Right kidney (tissue), 1 donor: ENCODE measurements at regions not wholly inside any gene's neighbourhood (a gene's known extent, or its start where the extent isn't known, plus 50 kb on each side); places are given as distances from the start of the nearest gene placed in this dataset.
"Not testable (repeated sequence)": the region's sequence is repeated elsewhere in the genome, so short reads cannot be mapped to it uniquely, and the experiment has no call there.

Source experiments
- DNase-seq: peaks from one replicate; pipeline ENCODE4 v3.0.0-alpha.2; 2016

DNA sequence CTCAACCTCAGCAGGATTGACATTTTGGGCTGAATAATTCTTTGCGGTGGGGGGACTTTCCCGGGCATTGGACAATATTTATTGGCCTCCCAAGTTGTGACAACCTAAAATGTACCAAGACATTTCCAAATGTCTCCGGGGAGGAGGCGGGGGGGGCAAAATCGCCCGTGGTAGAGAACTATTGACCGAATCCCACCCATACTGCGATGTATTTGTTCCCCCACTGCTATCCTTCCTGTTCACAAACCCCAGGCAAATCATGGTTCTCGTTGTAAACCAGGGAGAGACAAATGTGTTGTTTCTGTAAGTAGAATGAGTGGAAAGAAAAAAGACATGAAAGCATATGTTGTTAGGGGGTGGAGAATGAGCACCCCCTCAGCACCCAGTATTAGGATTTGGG, 141.9 kb downstream of the PSAT1 start:
- DNase-seq: no peak

DNA sequence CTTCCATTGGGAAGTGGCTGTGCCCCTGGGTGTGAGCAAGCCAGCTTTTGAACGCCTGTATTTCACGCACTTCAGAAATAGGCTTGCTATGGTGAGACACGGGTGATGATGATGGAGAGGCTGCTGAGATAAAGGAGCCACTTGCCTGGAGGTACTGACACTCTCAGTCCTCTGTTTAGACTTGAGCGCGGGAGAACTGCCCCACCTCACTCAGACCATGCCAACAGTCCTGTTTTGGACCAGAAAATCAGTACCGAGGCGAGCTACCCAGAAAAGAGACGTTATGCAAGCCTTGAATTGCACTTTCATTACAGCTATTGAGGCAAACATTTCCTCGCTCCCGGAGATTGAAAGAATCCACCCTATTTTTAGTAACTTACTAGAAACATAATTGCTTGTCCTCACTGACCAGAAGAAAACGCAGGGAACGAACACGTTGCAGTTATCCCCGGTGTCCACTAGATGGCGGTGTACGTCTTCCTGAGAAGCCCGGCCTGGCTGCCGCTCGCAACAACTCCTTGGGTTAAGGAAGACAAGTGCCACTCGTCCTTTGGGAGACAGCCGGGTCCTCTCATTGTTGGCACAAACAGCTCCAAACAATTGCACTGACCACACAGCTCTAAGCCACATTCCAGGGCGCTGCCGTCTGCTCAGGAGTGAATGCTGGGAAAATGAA, 142.4 kb downstream of the PSAT1 start:
- DNase-seq: peak; percentile 74

DNA sequence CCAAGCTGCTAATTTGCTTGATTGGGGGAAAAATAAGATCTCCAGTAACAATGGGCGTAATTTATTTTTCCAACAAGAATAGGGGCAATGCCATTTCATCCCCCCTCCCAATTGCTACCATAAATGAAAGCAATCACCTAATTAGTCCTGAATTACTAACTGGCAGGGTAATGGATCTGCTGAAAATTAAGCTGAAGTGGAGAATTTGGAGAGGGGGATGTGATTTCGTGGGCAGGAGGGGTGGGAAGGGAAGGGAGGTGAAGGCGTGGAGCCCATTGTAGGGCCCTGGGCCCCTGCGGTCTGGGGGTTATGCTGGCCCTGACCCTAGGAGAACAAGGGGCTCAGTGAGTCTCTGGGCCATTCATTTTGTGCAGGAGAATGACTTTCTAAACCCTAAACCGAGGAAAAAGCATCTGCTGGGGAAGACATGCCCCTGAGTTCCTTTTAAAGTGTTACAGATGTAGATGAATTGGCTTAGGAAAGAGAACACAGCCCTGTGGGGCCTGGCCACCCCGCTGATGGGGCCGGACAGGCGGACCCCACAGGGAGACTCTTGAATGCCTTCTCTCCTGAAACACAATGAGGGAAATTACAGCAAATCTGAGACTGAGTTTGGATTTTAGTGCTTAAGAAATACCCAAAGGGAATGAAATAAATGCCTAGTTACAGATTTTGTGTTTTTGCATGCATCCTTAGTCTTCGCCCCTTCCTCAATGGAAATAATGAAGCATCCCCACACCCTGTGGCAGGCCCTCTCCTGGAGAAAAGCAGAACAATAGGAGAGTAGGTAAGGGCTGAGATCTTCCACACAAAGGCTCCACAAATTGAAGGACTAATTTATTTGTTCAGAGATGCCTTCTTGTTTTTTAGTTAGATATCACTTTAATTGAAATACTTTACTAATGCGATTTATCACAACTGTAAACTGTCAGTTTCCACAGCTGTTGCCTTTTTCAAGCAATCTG, 143.2 kb downstream of the PSAT1 start:
- DNase-seq: no peak

DNA sequence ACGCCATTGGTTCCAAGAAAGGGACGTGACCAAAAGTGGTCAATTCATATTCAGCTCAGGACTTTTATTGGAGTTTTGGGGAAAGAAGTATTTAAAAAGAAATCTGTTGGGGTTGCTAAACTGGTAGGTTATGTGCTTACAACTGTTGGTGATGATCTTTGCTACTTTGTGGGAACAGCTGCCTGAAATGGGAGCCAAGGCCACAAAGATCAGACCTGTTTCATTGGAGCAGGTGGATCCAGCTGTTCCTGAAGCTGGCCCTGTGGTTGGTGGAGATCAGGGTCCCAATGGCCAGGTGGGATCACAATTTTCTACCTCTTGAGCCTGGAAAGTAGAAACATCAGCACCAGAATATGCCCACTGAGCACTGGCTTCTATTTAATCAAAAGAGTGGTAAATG, 144.5 kb downstream of the PSAT1 start:
- DNase-seq: no peak

DNA sequence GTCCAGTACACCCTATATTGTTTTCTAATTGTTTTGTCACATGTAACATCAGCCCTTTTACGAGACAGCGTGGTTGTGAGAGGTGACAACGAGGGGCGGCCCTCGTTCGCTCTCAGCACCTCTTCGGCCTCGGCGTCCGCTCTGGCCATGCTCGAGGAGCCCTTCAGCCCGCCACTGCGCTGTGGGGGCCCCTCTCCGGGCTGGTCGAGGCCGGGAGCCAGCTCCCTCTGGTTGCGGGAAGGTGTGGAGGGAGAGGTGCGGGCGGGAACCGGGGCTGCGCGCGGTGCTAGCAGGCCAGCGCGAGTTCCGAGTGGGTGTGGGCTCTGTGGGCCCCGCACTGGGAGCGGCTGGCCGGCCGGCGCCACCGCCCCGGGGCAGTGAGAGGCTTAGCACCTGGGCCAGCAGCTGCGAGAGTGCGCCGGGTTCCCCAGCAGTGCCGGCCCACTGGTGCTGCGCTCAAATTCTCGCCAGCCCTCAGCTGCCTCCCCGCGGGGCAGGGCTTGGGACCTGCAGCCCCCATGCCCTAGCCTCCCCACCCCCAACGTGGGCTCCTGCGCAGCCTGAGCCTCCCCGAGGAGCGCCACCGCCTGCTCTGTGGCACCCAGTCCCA, 145.0 kb downstream of the PSAT1 start:
- no peak for DNase-seq

DNA sequence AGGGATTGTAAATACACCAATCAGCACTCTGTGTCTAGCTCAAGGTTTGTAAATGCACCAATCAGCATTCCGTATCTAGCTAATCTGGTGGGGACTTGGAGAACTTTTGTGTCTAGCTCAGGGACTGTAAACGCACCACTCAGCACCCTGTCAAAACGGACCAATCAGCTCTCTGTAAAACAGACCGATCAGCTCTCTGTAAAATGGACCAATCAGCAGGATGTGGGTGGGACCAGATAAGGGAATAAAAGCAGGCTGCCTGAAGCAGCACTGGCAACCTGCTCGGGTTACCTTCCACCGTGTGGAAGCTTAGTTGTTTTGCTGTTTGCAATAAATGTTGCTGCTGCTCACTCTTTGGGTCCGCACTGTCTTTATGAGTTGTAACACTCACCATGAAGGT, 145.7 kb downstream of the PSAT1 start:
- DNase-seq: not testable (repeated sequence)

DNA sequence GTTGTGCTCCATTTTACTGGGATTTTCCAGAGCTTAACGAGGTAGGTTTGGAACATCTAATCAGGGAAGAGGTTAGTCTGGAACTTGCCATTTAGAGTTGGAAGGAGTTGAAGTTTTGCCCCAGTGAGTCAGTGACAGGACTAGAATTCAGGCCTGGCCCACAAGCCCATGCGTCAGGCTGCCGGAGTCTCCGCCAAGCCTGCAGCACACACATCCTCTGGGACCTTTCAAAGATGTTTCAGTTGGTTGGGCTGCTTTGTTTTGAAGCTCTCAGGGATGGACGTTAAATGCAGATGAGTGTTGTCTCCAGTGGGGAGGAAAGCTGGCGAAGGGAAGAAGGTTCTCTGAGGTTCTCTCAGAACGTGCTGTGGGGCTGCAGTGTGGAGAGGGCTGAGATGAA, 147.0 kb downstream of the PSAT1 start:
- DNase-seq: no peak

DNA sequence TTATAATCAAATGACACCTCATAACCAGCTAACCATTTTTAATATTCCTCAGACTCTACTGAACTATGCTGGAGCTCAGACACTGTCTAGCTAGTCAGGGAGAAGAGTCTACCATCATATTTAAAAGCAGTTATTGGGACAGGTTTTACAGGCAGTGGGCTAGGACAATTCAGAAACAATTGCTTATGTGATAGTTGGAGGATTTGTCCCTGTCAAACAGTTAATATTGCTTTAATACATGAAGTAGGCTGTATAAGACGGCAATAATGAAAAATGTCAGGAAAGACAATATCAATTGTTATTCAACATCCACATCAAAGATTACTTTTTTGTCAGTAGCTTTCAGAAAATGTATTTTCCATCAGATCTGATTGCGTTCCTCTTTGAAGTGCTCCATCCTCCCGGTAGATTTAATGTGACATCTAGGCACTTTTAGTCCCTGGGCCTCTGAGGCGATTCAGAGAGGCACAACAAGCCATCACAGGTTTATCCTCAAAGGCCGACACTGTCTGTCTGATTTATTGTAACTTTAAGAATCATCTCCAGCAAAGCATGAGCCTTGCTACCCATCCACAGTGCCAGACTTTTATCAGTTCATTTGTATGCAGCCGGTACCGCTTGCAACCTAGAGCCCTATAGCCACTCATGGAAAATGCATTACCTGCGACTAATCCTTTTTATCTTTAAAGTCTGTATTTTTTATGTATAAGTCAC, 152.2 kb downstream of the PSAT1 start:
- no peak for DNase-seq

DNA sequence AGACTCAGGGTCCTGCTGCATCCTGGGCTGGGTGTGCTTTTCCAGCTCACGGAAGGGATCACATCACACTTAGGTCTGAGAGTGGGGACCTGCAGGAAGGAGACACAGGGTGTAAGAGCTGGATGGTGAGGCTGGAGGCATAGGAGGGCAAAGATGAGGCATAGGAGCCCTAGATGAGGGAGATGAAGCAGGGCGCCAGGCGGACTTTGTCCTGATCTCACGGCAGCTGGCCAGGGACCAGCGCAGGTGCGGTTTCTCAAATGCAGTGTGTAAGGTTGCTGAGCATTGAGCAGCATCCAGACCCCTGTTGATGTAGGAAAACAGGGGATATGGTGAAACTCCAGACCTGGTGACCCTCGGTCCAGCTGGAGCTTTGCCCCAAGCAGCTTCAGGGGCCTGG, 156.5 kb downstream of the PSAT1 start:
- DNase-seq: no peak

DNA sequence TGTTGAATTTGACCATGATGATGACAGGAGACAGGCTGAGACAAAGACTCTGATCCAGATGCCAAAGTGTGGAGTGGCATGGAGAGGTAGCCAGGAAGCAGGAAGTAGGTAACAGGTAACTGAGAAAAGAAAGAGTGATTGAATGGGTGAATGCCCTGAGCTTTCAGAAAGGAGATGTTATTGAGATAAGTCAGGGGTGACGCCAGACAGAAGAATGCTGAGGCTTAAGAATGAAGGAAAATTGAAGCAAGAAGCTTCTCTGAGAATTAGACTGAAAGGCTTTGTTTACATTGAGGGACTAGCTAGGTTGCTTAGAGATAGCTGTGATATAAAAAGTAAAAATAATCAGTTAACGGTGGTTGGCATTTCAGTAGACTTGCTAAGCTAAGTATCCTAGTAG, 165.7 kb downstream of the PSAT1 start:
- DNase-seq: no peak

DNA sequence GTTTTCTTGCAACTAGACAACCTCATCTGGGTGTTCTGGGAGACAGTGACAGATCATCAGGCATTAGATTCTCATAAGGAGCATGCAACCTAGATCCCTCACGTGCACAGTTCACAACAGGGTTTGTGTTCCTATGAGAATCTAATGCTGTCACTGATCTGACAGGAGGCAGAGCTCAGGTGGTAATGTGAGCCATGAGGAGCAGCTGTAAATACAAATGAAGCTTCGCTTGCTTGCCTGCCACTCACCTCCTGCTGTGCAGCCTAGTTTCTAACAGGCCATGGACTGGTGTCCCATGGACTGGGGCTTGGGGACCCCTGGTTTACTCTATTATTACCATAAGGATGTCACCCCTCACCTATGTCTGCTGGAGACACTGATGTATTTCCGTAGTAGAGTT, 166.8 kb downstream of the PSAT1 start:
- no peak for DNase-seq

DNA sequence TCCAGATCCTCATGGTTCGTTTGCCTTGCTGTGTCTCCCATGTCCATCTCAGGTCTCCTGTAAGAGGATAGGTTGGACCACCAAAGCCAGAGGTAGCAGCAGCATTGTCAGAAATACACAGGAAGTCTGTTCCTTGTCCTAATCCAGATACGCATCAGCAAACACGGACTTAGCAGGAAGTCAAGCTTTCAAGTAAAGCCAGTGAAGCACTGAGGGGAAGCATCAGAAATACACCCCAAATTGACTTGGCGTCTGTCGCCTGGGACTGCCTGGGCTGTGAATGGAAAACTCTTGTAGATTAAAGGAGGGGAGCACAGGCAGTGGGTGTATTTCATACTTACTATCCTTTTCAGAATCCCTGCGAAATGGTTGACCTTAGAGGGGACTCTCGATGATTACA, 171.3 kb downstream of the PSAT1 start:
- no peak for DNase-seq

DNA sequence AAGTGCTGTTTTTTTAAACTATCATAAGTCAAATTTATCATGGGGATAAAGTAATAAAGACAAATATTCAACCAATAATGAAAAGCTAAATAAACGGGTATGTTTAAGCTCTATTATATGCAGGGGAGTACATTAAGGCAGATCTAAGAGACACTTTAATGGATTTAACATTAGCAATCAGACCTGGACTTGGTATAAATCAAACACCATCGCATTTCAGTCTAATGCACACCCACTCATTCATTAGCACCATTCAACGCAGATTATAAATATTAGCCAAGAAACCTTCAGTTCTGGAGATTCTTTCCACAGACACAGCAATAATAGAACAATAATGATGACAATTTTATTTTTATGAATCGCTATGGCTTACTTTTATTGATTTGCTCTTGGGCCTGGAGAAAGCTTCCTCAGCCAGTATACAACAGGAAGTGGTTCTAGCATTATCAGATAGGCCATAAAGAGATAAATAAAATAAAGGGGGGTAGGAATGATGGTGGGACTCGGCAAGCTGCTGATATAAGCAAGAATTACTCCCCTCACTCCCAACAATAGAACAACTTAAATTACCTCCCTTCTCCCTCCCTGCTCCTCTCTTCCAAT, 172.2 kb downstream of the PSAT1 start:
- no peak for DNase-seq

DNA sequence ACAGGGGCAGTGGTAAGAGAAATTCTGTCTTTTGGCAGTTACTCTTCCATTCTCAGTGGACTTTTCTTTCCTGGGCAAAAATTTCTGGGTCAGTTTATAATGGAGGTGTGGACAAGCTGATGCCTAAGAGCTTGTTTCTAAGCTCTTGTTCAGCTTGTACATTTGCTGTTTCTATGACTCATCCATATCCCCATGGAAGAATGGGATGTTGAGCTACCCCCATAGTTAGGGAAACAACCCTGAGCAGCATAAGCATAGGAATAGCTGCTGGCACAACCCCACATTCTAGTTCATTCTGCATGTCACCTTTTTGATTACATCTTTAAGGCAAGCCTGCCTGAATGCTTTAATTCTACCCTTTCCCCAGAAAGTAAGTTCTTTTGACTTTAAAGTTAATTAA, 173.3 kb downstream of the PSAT1 start:
- DNase-seq: no peak

DNA sequence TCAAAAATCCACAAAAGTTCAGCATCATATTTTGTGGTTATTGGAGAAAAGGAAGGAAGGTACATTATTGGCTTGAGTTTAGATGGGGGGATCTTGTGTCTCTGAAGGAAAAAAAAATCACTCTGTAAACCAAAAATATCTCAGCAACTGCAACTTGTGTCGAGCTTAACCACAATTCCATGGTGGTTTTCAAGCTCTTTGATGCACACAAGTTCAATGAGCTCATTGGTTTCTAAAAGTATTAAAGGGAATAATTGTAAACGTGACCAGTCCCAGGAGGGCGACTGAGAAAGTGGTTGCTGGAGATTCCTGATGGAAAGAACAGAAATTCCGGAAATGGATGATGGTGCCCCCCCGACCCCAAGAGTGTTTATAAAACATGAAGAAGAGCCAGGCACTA, 173.8 kb downstream of the PSAT1 start:
- DNase-seq: no peak

DNA sequence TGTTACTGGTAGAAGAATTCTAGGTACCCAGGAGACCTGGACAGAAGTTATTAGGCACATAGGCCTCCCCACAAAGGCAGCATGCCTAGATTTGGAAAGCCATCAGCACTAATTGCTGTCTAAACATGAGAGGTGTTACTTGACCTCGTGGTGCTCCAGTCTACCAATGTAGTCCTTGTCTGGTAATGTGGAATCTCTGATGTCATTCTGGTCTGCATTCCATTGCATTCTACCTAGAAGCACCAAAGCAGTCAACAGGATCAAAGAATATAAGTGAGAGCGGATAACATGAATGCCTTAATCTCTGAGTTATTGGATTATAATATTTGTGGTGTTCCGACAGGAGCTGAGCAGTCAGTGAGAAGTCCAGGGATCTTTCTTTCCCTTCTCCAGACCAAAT, 175.2 kb downstream of the PSAT1 start:
- no peak for DNase-seq

DNA sequence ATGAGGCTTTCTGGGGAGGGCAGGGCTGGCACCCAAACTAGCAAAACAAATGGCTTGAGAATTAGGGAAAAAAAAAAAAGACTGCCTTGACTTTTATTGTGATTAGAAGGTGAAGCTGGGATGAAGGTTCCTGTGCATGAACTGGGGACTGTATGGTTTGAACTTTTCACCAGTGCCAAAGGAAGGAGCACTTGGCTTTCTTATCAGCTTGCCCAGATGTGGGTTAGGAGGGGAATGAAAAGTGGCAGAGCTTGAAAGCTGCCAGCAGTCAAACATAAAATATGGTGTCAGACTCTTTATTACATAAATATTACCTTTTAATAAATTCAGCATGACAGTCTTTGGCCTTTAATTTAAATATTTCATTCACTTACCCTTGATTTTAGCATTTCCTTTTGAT, 182.5 kb downstream of the PSAT1 start:
- DNase-seq: no peak

DNA sequence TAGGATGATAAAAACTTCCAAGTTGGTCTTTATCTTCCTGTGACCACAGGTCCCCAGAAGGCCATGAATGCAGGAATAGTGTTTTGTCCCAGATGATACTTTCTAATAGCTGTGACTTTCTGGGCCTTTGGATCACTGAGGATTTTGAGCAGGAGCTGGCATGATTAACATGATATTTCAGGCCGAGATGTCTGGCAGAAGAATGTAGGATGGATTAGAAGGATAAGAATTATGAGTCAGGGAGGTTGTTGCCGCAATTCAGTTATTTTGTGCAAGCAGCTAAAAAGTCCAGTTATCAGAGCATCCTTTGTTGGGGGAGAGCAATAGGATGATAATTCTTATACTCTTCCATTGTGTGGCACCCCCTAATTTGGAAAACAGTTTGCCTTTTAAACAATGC, 189.7 kb downstream of the PSAT1 start:
- no peak for DNase-seq

DNA sequence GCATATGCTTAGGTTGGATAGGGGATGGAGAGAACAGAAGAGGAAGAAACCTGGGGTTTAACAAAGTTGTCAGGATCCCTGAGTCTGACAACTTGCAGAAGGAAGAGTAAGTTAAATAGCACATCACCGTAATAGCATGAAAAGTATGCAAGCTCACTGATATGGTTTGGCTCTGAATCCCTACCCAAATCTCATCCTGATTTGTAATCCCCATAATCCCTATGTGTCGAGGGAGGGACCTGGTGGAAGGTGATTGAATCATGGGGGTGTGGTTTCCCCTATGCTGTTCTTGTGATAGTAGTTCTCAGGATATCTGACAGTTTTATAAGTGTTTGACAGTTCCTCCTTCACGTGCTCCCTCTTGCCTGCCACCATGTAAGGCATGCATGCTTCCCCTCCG, 193.3 kb downstream of the PSAT1 start:
- DNase-seq: no peak

DNA sequence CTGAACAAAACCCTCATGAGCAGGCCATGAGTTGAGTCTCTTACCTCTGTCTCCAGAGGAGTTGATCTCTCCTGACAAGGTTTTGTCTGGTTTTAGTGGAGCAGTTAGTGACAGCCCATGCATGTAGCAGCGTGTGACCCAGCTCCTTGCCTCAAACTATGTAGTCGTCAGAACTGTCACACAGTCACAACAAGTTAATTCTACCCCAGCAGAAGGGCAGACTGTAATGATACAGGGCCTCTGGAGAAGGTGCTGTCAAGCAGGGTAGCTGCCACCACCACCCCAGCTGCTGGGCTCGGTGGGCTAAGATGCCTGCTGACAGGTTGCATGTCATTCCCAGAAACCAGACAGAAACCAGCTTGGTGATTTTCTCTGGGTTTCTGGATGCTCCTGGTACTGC, 194.5 kb downstream of the PSAT1 start:
- DNase-seq: no peak

DNA sequence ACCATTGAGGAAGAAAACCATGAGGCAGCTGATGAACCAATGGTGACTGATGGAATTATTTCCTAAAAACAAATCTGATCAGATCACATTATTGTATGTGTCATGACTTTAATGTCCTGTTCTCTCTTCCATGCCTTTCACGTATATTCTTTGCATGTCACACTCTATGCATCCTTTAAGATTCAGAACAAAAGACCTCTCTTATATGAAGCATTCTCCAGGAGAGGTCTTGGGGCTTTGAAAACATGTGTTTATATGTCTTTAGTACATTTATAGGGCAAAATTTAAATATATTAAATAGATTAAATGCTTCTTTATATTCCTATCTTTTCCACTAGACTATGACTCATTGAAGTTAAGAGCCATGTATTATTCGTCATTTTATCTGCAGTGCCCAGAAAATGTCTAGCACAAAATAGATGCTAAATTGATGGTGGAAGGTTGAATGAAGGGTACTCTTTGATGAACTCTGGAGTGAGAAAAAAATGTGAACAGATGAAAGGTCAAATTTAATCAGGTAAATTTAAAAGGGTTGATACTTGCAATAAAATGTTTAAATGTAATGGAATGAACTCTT, 196.3 kb downstream of the PSAT1 start:
- DNase-seq: no peak

DNA sequence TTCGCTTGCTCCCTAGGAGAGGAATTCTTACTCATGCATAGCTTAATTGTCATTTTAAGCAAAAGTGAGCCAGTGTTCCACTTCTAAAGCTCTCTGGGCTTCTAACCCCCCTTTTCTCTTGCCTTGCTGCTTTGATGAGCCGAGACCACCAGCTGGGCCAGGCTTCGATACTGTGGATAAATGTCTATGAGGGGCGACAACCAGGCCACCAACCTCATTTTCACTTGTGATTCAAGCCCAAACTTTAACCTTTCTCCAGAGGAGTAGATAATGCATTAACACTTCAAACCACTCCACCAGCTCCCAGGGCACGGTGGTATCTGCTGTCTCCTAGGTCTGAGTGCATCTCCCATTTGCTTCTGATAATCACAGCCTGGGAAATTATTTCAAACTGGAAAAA, 205.6 kb downstream of the PSAT1 start:
- DNase-seq: no peak
